Spleen (tissue), 11 donors: ENCODE measurements at regions not wholly inside any gene's neighbourhood (a gene's known extent, or its start where the extent isn't known, plus 50 kb on each side); places are given as distances from the start of the nearest gene placed in this dataset.

Experiments used
- DNase-seq: peaks from one replicate; pipeline ENCODE4 v3.0.0-alpha.2; 2020
- H3K27ac ChIP-seq, 8 donors: fragments of 200-600 bp; sonication (generic) in 7 of 8; 1 replicate in 4 of 8; 2 replicates in 4 of 8; pipeline versions ENCODE4 v1.5.0 to v1.8.0; 2016 to 2021; ENCODE audit warnings: inconsistent platforms in 4 of 8, mild to moderate bottlenecking in 4 of 8, moderate library complexity in 1 of 8
- H3K27me3 ChIP-seq, 7 donors: fragments of 200-600 bp; sonication (generic) in 6 of 7; replicated peaks in 1 of 7; 1 replicate in 4 of 7; 2 replicates in 3 of 7; pipeline versions ENCODE4 v1.5.0 to v1.8.0; 2016 to 2021; ENCODE audit warnings: inconsistent platforms in 3 of 7, mild to moderate bottlenecking in 1 of 7
- H3K36me3 ChIP-seq, 6 donors: fragments of 200-600 bp; sonication (generic) in 5 of 6; 1 replicate in 4 of 6; 2 replicates in 2 of 6; pipeline versions ENCODE4 v1.5.0 to v1.8.0; 2016 to 2021; ENCODE audit warnings: inconsistent platforms in 2 of 6
- H3K4me1 ChIP-seq, 6 donors: fragments of 200-600 bp; sonication (generic) in 5 of 6; 1 replicate in 3 of 6; 2 replicates in 3 of 6; pipeline versions ENCODE4 v1.5.0 to v1.8.0; 2016 to 2021; ENCODE audit warnings: inconsistent platforms in 3 of 6
- H3K4me3 ChIP-seq, 8 donors: fragments of 200-600 bp; sonication (generic) in 7 of 8; 1 replicate in 4 of 8; 2 replicates in 4 of 8; pipeline versions ENCODE4 v1.5.0 to v1.8.0; 2016 to 2021; ENCODE audit warnings: inconsistent platforms in 4 of 8, mild to moderate bottlenecking in 4 of 8, moderate library complexity in 2 of 8
- H3K9me3 ChIP-seq, 8 donors: fragments of 200-600 bp; sonication (generic) in 7 of 8; 1 replicate in 4 of 8; 2 replicates in 4 of 8; pipeline versions ENCODE4 v1.5.0 to v1.8.0; 2016 to 2021; ENCODE audit warnings: inconsistent platforms in 4 of 8
- CTCF ChIP-seq, 11 experiments: fragments of 200-600 bp in 7 of 11; fragments of 450-650 bp in 4 of 11; sonication (generic) in 4 of 11; IDR thresholded peaks in 8 of 11; conservative IDR thresholded peaks in 3 of 11; 1 replicate in 7 of 11; 2 replicates in 4 of 11; pipeline versions ENCODE4 v1.4.0 to v1.8.0; 2016 to 2021; ENCODE audit warnings: antibody characterized with exemption in 11 of 11, inconsistent platforms in 4 of 11, mild to moderate bottlenecking in 1 of 11
- POLR2A ChIP-seq, 3 donors: fragments of 450-650 bp; IDR thresholded peaks; one replicate each; pipeline ENCODE4 v1.5.1; 2017; ENCODE audit warnings: antibody characterized with exemption in 3 of 3, mild to moderate bottlenecking in 1 of 3
- POLR2AphosphoS5 ChIP-seq, 3 donors: sonication (generic); formaldehyde crosslinking; IDR thresholded peaks; one replicate each; pipeline ENCODE4 v1.5.1; 2017; ENCODE audit warnings: antibody characterized with exemption in 3 of 3
- WGBS, 5 donors: extraction: QIAGEN DNeasy Blood & Tissue Kit in 3 of 5; methylation state at CpG; one replicate each; pipeline versions ENCODE4 v1.1.5 to v1.1.7; 2013 to 2018; 5-methylcytosine and 5-hydroxymethylcytosine counted together
- intact Hi-C: fragments of 100-400 bp; cut with DNase I; formaldehyde crosslinking; loops from one replicate; pipeline ENCODE4 v1.15.0; 2023; ENCODE audit warnings: low total_unique reads
- donor health status: healthy with polysubstance abuse.
- donor health status: DM: no; HTN: no; CAD: no; lungs with moderate emphysema.
- donor health status: DM: no; HTN: no; CAD: no.
- donor health status: Bipolar disorder and iron deficiency.
- donor health status: healthy.
- donor health status: DM: no; HTN: no; CAD: no.
- donor health status: DM: yes; HTN: yes; CAD: no.

DNA sequence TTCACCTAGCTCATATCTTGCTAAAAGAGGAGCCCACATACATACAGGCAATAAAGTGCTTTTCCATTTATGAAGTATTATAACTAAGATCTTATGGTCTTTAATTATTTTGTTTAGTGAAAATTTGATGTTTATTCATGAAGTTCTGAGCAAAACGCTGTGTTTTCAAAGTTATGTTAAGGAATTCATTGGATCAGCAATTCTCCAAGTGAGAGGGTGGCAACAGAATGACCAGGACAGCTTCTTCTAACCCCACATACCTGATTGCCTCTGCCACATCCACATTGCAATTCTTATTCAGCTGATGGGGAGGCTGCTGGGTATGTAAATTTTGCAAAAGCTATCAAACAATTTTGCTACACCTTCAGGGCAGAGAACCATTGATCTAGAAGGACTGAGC is 116.8 kb downstream of the OGFRL1 start:
- no peak for DNase-seq
- intact Hi-C loops = no loop called here
- no peak for TF ChIP-seq POLR2AphosphoS5 (IDR thresholded peaks at IDR 0.05)
- no peak for TF ChIP-seq CTCF (IDR thresholded peaks at IDR 0.05 in 8 of 11, conservative IDR thresholded peaks at IDR 0.05 in 3 of 11)
- no peak for TF ChIP-seq POLR2A (IDR thresholded peaks at IDR 0.05)
- Histone ChIP-seq H3K9me3 (no peaks in the 10 kb centered on the region), H3K36me3 (no peaks in the 10 kb centered on the region), H3K27me3 (no peaks in the 10 kb centered on the region), H3K4me1 (peaks cover 0 to 21% (median 10%) of the 10 kb centered on the region in 6 donors), H3K4me3 (no peak overlapping the region), H3K27ac (no peak overlapping the region)
- WGBS, 5 donors = 74 to 94% (median 86%) methylated on average over 1 of the region's 1 CpG

DNA sequence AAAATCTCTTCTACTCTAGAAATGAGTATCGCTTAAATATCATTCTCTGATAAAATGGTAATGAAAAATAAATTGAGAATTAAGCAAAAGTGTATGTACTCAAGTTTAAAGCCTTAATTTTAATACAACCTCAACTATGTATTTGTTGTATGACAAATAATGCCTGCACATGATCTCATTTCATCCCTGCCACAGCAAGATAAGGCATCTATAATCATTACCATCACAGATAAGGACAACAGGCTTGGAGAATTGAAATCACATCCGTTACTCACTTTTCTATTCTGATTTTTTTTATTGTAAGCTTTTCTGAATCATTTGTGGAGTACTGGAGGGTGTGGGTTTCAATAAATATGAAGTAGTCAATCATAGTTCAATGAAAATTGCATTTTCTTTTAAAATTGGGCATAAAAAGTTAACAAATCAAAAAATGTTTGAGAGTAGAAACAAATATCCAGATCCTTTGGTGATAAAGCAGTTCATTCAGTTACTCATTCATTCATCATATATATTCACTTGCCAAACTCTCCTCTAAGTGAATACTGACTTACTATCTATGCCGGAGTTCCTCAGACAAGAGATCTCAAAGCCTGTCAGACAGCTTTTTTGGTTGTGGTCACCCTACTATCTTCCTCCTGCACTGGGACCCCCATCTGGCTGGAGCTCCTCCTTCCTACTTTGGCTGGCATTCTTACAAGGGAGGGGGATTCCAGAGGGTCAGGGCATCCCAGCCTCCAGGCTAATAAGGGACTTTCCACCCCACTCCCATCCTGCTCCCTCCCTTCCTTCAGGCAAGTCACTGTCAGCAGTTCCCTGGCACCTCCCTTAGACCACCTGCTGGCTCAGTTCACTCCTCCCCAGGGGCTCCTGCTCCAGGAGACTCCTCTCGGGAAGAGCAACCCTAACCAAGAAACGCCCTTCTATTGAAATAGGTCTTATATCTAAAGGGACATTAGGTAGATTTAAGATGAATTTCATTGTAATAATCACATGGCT is 118.6 kb downstream of the OGFRL1 start:
- TF ChIP-seq CTCF (IDR thresholded peaks at IDR 0.05 in 8 of 11, conservative IDR thresholded peaks at IDR 0.05 in 3 of 11) (no peak), POLR2AphosphoS5 (IDR thresholded peaks at IDR 0.05) (no peak), POLR2A (IDR thresholded peaks at IDR 0.05) (no peak)
- peaks cover 0 to 17% (median 5%) of the 10 kb centered on the region in 6 donors for H3K4me1 ChIP-seq
- no peaks in the 10 kb centered on the region for H3K27me3 ChIP-seq
- intact Hi-C loops = no loop called here
- 71 to 79% (median 76%) methylated on average over 5 of the region's 5 CpGs for WGBS, 5 donors
- DNase-seq = no peak
- H3K36me3 ChIP-seq = no peaks in the 10 kb centered on the region
- H3K9me3 ChIP-seq = no peaks in the 10 kb centered on the region
- H3K27ac ChIP-seq = no peak overlapping the region
- H3K4me3 ChIP-seq = no peak overlapping the region

DNA sequence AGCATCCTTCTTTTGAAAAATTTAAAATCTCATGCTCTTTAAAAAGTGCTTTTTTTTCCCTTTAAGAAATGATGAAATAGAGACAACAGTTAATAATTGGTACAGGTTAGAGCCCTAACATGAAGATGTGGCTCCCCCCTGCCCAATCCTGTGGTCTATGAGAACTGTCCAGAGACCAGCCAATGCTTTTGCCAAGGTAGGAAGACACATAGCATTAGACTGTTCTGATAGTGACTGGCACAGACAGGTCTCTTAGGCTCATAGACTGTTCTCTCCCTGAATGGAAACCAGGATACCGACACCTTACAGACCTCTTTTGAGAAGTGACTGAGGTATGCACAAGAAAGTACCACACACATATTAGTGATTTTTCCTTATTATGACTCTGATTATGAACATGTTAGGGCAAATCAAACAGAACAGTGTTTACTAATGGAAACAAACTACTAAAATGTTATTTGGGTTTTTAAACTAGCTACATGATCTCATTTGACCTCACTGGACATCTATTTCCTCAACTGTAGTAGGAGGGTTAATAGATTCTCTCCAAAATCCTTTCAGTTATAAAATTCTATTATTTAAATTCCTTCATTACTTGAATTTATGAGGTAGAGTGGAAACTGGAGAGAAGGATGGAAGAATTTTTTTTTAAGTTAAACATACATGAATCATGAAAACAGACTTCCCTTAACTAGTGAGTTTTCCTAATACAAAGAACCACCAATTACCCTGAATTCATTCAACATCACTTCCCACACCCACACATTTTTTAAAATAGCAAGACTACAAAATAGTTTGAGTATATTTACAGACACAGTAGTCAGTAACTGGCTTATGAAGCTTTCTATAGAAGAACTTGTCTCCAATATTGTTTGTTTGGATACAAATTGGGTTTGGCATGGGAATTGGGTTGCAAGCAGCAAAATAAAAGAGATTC is 120.4 kb downstream of the OGFRL1 start:
- no peak overlapping the region for H3K27ac ChIP-seq
- H3K4me3 ChIP-seq = no peak overlapping the region
- WGBS, 5 donors = 85 to 96% (median 94%) methylated on average over 1 of the region's 1 CpG
- no peaks in the 10 kb centered on the region for H3K36me3 ChIP-seq
- no peaks in the 10 kb centered on the region for H3K27me3 ChIP-seq
- TF ChIP-seq POLR2AphosphoS5 (IDR thresholded peaks at IDR 0.05) (no peak), POLR2A (IDR thresholded peaks at IDR 0.05) (no peak), CTCF (IDR thresholded peaks at IDR 0.05 in 8 of 11, conservative IDR thresholded peaks at IDR 0.05 in 3 of 11) (no peak)
- intact Hi-C loops = no loop called here
- no peaks in the 10 kb centered on the region for H3K9me3 ChIP-seq
- peaks cover 0 to 25% (median 4%) of the 10 kb centered on the region in 6 donors for H3K4me1 ChIP-seq
- no peak for DNase-seq
